ENCODE measurements at regions not wholly inside any gene's neighbourhood (a gene's known extent, or its start where the extent isn't known, plus 50 kb on each side); places are given as distances from the start of the nearest gene placed in this dataset.
"Not testable (repeated sequence)": the region's sequence is repeated elsewhere in the genome, so short reads cannot be mapped to it uniquely, and the experiment has no call there.

- intact Hi-C loops (cut with micrococcal nuclease): not testable (repeated sequence)
These were observed 56.0 kb upstream of the CACNA2D1 start for GRCh38 chr7:82499546-82499945.

GRCh38 chr7:82494420-82494819 is 50.8 kb upstream of the CACNA2D1 start:
- intact Hi-C loops (cut with micrococcal nuclease): no loop called here

Measured in T-helper 2 cell treated with Interferon-gamma antibody and Interleukin-4, amounts not matched to agents 100 ng/mL and 5 ng/mL, for 36 hours (primary cell).